Stimulated activated CD4-positive, alpha-beta T cell treated with anti-CD3 and anti-CD28 coated beads, Interleukin-15, amount 100 ng/mL, for 1 hour (primary cell): ENCODE measurements at regions not wholly inside any gene's neighbourhood (a gene's known extent, or its start where the extent isn't known, plus 50 kb on each side); places are given as distances from the start of the nearest gene placed in this dataset.
"Not testable (repeated sequence)": the region's sequence is repeated elsewhere in the genome, so short reads cannot be mapped to it uniquely, and the experiment has no call there.

ENCODE experiments used
- DNase-seq, 2 donors: peaks; one replicate each; pipeline ENCODE4 v3.0.0-alpha.2; 2020; ENCODE audit warnings: low read depth in 1 of 2, low spot score in 1 of 2

GRCh38 chr15:98085003-98085639, 124.6 kb downstream of the ARRDC4 start:
- DNase-seq = no peak

- DNase-seq = not testable (repeated sequence)
Measured at GRCh38 chr15:98088307-98088945, 127.9 kb downstream of the ARRDC4 start.

- not testable (repeated sequence) for DNase-seq
Measured at GRCh38 chr15:98089352-98089751, 128.8 kb downstream of the ARRDC4 start.

- not testable (repeated sequence) for DNase-seq
Measured at GRCh38 chr15:98097986-98098385, 137.5 kb downstream of the ARRDC4 start.

- not testable (repeated sequence) for DNase-seq
Measured at GRCh38 chr15:98100606-98101005, 140.1 kb downstream of the ARRDC4 start.

- no peak for DNase-seq
Measured at GRCh38 chr15:98103570-98103969, 143.1 kb downstream of the ARRDC4 start.

- DNase-seq = not testable (repeated sequence)
Measured at GRCh38 chr15:98104386-98105151, 144.1 kb downstream of the ARRDC4 start.

GRCh38 chr15:98106615-98107194, 146.2 kb downstream of the ARRDC4 start:
- DNase-seq = not testable (repeated sequence)

GRCh38 chr15:98111806-98112205, 151.3 kb downstream of the ARRDC4 start:
- DNase-seq = no peak

GRCh38 chr15:98113327-98113726, 152.8 kb downstream of the ARRDC4 start:
- no peak for DNase-seq

GRCh38 chr15:98120561-98120960, 160.1 kb downstream of the ARRDC4 start:
- no peak for DNase-seq

GRCh38 chr15:98121536-98121935, 161.0 kb downstream of the ARRDC4 start:
- no peak for DNase-seq

- DNase-seq = no peak
Measured at GRCh38 chr15:98121957-98122356, 161.5 kb downstream of the ARRDC4 start.

- DNase-seq = no peak
Measured at GRCh38 chr15:98123297-98123696, 162.8 kb downstream of the ARRDC4 start.

GRCh38 chr15:98123834-98124233, 163.3 kb downstream of the ARRDC4 start:
- no peak for DNase-seq

GRCh38 chr15:98124581-98124980, 164.1 kb downstream of the ARRDC4 start:
- no peak for DNase-seq

GRCh38 chr15:98126326-98127085, 166.0 kb downstream of the ARRDC4 start:
- no peak for DNase-seq

- no peak for DNase-seq
Measured at GRCh38 chr15:98127586-98127985, 167.1 kb downstream of the ARRDC4 start.

- DNase-seq = no peak
Measured at GRCh38 chr15:98131924-98132323, 171.4 kb downstream of the ARRDC4 start.

GRCh38 chr15:98134905-98135304, 174.4 kb downstream of the ARRDC4 start:
- DNase-seq = no peak

- no peak for DNase-seq
Measured at GRCh38 chr15:98138910-98139309, 178.4 kb downstream of the ARRDC4 start.
